H1 (cell line): ENCODE measurements at regions not wholly inside any gene's neighbourhood (a gene's known extent, or its start where the extent isn't known, plus 50 kb on each side); places are given as distances from the start of the nearest gene placed in this dataset.

Experiments used
- CTCF ChIA-PET: fragments of 300-600 bp; sonication (Branson Sonifier 250); formaldehyde crosslinking; loops from one replicate; lab custom pipeline; 2021; ENCODE audit not compliant: partially characterized antibody; lab: Charles Lee
- POLR2A ChIA-PET: fragments of 300-600 bp; sonication (Branson Sonifier 250); formaldehyde crosslinking; loops from one replicate; lab custom pipeline; 2021; ENCODE audit warnings: inconsistent platforms; ENCODE audit not compliant: partially characterized antibody; lab: Charles Lee
- DNase-seq, 2 experiments: peaks; one replicate each; pipeline versions ENCODE4 v3.0.0 to v3.0.0-alpha.2; 2010 to 2022; ENCODE audit warnings: low spot score in 2 of 2, low read depth in 1 of 2, mixed read lengths in 1 of 2
- FAIRE-seq: peaks from 2 replicates; lab custom pipeline; 2011; peaks lifted over from hg19 to GRCh38; lab: Jason Lieb, UNC
- H2AFZ ChIP-seq: 2 replicates; pipeline ENCODE4 v1.8.1; 2012; ENCODE audit warnings: low read length, inconsistent platforms
- H2AK5ac ChIP-seq: 2 replicates; pipeline ENCODE4 v1.6.1; 2013; ENCODE audit warnings: low read depth, low read length
- H2BK120ac ChIP-seq: replicated peaks from 2 replicates; pipeline ENCODE3; 2013; ENCODE audit warnings: low read depth, low read length, inconsistent platforms
- H2BK12ac ChIP-seq: 2 replicates; pipeline ENCODE4 v1.6.1; 2013; ENCODE audit warnings: low read depth, low read length
- H2BK15ac ChIP-seq: 2 replicates; pipeline ENCODE4 v1.6.1; 2013; ENCODE audit warnings: low read length
- H2BK20ac ChIP-seq: 2 replicates; pipeline ENCODE4 v1.6.1; 2013; ENCODE audit warnings: low read length
- H2BK5ac ChIP-seq: 2 replicates; pipeline ENCODE4 v1.6.1; 2013; ENCODE audit warnings: low read depth, low read length
- H3K14ac ChIP-seq: 2 replicates; pipeline ENCODE4 v1.6.1; 2013; ENCODE audit warnings: inconsistent platforms; ENCODE audit not compliant: insufficient read length
- H3K18ac ChIP-seq: 2 replicates; pipeline ENCODE4 v1.6.1; 2013; ENCODE audit warnings: low read length; ENCODE audit errors: extremely low read depth
- H3K23ac ChIP-seq: 2 replicates; pipeline ENCODE4 v1.6.1; 2013; ENCODE audit warnings: inconsistent platforms; ENCODE audit not compliant: insufficient read length
- H3K23me2 ChIP-seq: 2 replicates; pipeline ENCODE4 v1.6.1; 2013; ENCODE audit warnings: low read depth, low read length
- H3K27ac ChIP-seq: 2 replicates; pipeline ENCODE4 v1.6.1; 2011; ENCODE audit warnings: low read depth, low read length, inconsistent platforms
- H3K27me3 ChIP-seq, 4 experiments: replicated peaks in 1 of 4; 1 replicate in 1 of 4; 2 replicates in 3 of 4; pipeline versions ENCODE4 v1.6.1 to v1.8.1; 2011 to 2013; ENCODE audit warnings: low read length in 3 of 4, mild to moderate bottlenecking in 3 of 4, inconsistent platforms in 2 of 4, mixed read lengths in 2 of 4, moderate library complexity in 1 of 4; ENCODE audit not compliant: control insufficient read depth in 3 of 4, insufficient read depth in 3 of 4; ENCODE audit errors: extremely low read depth in 1 of 4
- H3K36me3 ChIP-seq, 4 experiments: 2 replicates each; pipeline versions ENCODE4 v1.6.1 to v1.8.1; 2011 to 2013; ENCODE audit warnings: mild to moderate bottlenecking in 4 of 4, low read length in 3 of 4, moderate library complexity in 2 of 4, control low read depth in 1 of 4, inconsistent platforms in 1 of 4; ENCODE audit not compliant: insufficient read depth in 4 of 4, control insufficient read depth in 2 of 4
- H3K4ac ChIP-seq: replicated peaks from 2 replicates; pipeline ENCODE3; 2013; ENCODE audit warnings: low read length, low read depth, mixed read lengths, inconsistent platforms; ENCODE audit not compliant: insufficient read length
- H3K4me1 ChIP-seq, 4 experiments: replicated peaks in 1 of 4; 1 replicate in 1 of 4; 2 replicates in 3 of 4; pipeline versions ENCODE4 v1.6.1 to v1.8.1; 2011 to 2013; ENCODE audit warnings: low read length in 3 of 4, inconsistent platforms in 2 of 4, mixed read lengths in 1 of 4; ENCODE audit not compliant: insufficient read depth in 4 of 4, control insufficient read depth in 3 of 4
- H3K4me2 ChIP-seq, 2 experiments: 2 replicates each; pipeline versions ENCODE4 v1.6.1 to v1.8.1; 2011 to 2013; ENCODE audit warnings: low read depth in 2 of 2, low read length in 2 of 2, control low read depth in 1 of 2, inconsistent platforms in 1 of 2, mild to moderate bottlenecking in 1 of 2; ENCODE audit not compliant: insufficient read depth in 1 of 2
- H3K4me3 ChIP-seq, 4 experiments: fragments of 200-600, 300-600 bp in 1 of 4; sonication (generic), shearing (Covaris generic), sonication (Bioruptor Twin) in 1 of 4; 2 replicates each; pipeline versions ENCODE4 v1.5.1 to v1.8.1; 2011 to 2016; ENCODE audit warnings: low read length in 4 of 4, low read depth in 3 of 4, control low read depth in 2 of 4, inconsistent platforms in 2 of 4, mild to moderate bottlenecking in 2 of 4, mixed read lengths in 1 of 4, moderate library complexity in 1 of 4; ENCODE audit not compliant: insufficient read depth in 2 of 4; ENCODE audit errors: extremely low read depth in 1 of 4
- H3K56ac ChIP-seq: replicated peaks from 2 replicates; pipeline ENCODE3; 2013; ENCODE audit warnings: low read depth, mild to moderate bottlenecking, mixed read lengths, low read length, inconsistent platforms; ENCODE audit not compliant: insufficient read length
- H3K79me1 ChIP-seq: 2 replicates; pipeline ENCODE4 v1.6.1; 2013; ENCODE audit warnings: low read depth, low read length, control low read depth
- H3K79me2 ChIP-seq, 2 experiments: 2 replicates each; pipeline versions ENCODE4 v1.6.1 to v1.8.1; 2012 to 2013; ENCODE audit warnings: low read length in 2 of 2, mild to moderate bottlenecking in 2 of 2, inconsistent platforms in 1 of 2; ENCODE audit not compliant: insufficient read depth in 2 of 2, control insufficient read depth in 1 of 2
- H3K9ac ChIP-seq, 4 experiments: replicated peaks in 1 of 4; 1 replicate in 1 of 4; 2 replicates in 3 of 4; pipeline versions ENCODE4 v1.6.1 to v1.8.1; 2011 to 2013; ENCODE audit warnings: low read depth in 3 of 4, low read length in 3 of 4, control low read depth in 2 of 4, mild to moderate bottlenecking in 2 of 4, moderate library complexity in 2 of 4, inconsistent platforms in 1 of 4; ENCODE audit errors: extremely low read depth in 1 of 4
- H3K9me3 ChIP-seq, 2 experiments: 2 replicates each; pipeline versions ENCODE4 v1.6.1 to v1.8.1; 2012 to 2013; ENCODE audit warnings: mild to moderate bottlenecking in 2 of 2, moderate library complexity in 2 of 2, control low read depth in 1 of 2, inconsistent platforms in 1 of 2, low read depth in 1 of 2, low read length in 1 of 2, mixed read lengths in 1 of 2; ENCODE audit not compliant: insufficient read depth in 2 of 2
- H4K20me1 ChIP-seq, 2 experiments: replicated peaks in 1 of 2; 2 replicates each; pipeline versions ENCODE3 to v1.8.1; 2011 to 2013; ENCODE audit warnings: inconsistent platforms in 2 of 2, low read length in 2 of 2, mild to moderate bottlenecking in 1 of 2; ENCODE audit not compliant: insufficient read depth in 2 of 2, control insufficient read depth in 1 of 2
- H4K5ac ChIP-seq: 2 replicates; pipeline ENCODE4 v1.6.1; 2013; ENCODE audit warnings: low read length, low read depth, mixed read lengths, inconsistent platforms; ENCODE audit not compliant: insufficient read length
- H4K8ac ChIP-seq: 2 replicates; pipeline ENCODE4 v1.8.0; 2013; ENCODE audit warnings: mild to moderate bottlenecking, moderate library complexity, low read length, inconsistent platforms; ENCODE audit not compliant: insufficient read depth; ENCODE audit errors: extremely low read depth
- H4K91ac ChIP-seq: replicated peaks from 2 replicates; pipeline ENCODE3; 2013; ENCODE audit warnings: low read length, mixed read lengths, inconsistent platforms; ENCODE audit not compliant: insufficient read length
- BRCA1 ChIP-seq: IDR thresholded peaks from 2 replicates; pipeline ENCODE4 v1.6.1; 2012; ENCODE audit warnings: low read depth, low read length, improper control_type of control experiment
- CEBPB ChIP-seq: IDR thresholded peaks from 2 replicates; pipeline ENCODE4 v1.6.1; 2012; ENCODE audit warnings: low read depth, low read length
- MAX ChIP-seq: IDR thresholded peaks from 2 replicates; pipeline ENCODE4 v1.6.1; 2012; ENCODE audit warnings: inconsistent platforms
- TAF7 ChIP-seq: optimal IDR thresholded peaks from 2 replicates; pipeline ENCODE3; 2011; ENCODE audit warnings: low read depth, mild to moderate bottlenecking, inconsistent platforms, low read length, moderate library complexity, borderline replicate concordance
- TEAD4 ChIP-seq: IDR thresholded peaks from 2 replicates; pipeline ENCODE4 v1.6.1; 2012; ENCODE audit warnings: low read depth, low read length, inconsistent platforms, mixed read lengths
- ZNF274 ChIP-seq: IDR thresholded peaks from 2 replicates; pipeline ENCODE4 v1.7.0; 2012; ENCODE audit warnings: low read length, borderline replicate concordance; ENCODE audit errors: extremely low read depth
- WGBS, 2 experiments: shearing (Covaris generic) in 1 of 2; methylation state at CpG; one replicate each; pipeline versions ENCODE4 v1.1.6 to v1.1.7; 2013 to 2015; ENCODE audit warnings: low lambda C conversion rate in 2 of 2, mixed read lengths in 2 of 2, inconsistent platforms in 1 of 2, low coverage in 1 of 2, missing lambda C conversion rate in 1 of 2; ENCODE audit not compliant: insufficient replicate concordance in 2 of 2, insufficient coverage in 1 of 2, insufficient read length in 1 of 2; ENCODE audit errors: extremely low coverage in 1 of 2, missing lambda C conversion rate in 1 of 2; 5-methylcytosine and 5-hydroxymethylcytosine counted together

DNA sequence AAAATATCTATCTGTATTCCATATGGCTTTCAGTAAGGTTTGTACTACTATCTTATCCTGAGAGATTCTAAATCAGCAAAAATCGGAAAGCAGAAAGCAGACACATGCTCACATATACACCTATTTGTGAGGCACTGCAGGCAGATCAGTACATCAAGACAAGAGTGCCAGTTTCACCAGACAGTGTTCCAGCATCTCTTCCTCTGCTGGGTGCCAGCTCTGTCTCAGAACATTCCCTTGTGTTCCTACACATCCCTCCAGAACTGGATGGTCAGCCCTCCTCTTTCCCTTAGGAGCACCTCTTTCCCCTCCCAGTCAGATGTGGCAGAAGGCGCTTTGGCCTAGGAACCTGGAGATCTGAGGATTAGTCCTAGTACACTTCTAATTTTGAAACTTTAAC is 121.3 kb upstream of the IL12A start:
- H3K23ac ChIP-seq = no peak overlapping the region
- FAIRE-seq (no peak), DNase-seq (no peak)
- no peak overlapping the region for H2BK15ac ChIP-seq
- H3K27me3 ChIP-seq = no peaks in the 10 kb centered on the region
- no peak overlapping the region for H3K14ac ChIP-seq
- H4K5ac ChIP-seq = no peak overlapping the region
- no peak overlapping the region for H2BK12ac ChIP-seq
- no peak overlapping the region for H3K4ac ChIP-seq
- no peak overlapping the region for H3K9ac ChIP-seq
- H3K56ac ChIP-seq = no peak overlapping the region
- H3K9me3 ChIP-seq = no peaks in the 10 kb centered on the region
- no peaks in the 10 kb centered on the region for H3K79me1 ChIP-seq
- no peaks in the 10 kb centered on the region for H3K23me2 ChIP-seq
- peaks cover 0 to 3% (median 2%) of the 10 kb centered on the region in 4 experiments; a peak in 2 of 8 replicates for H3K36me3 ChIP-seq
- H4K91ac ChIP-seq = no peak overlapping the region
- no peak overlapping the region for H3K4me3 ChIP-seq
- H3K27ac ChIP-seq = no peak overlapping the region
- H2BK20ac ChIP-seq = no peak overlapping the region
- H3K4me2 ChIP-seq = no peak overlapping the region
- H3K79me2 ChIP-seq = peaks cover 0 to under 1% of the 10 kb centered on the region in 2 experiments; a peak in 1 of 4 replicates
- H2AFZ ChIP-seq = no peak overlapping the region
- H4K20me1 ChIP-seq = no peaks in the 10 kb centered on the region
- peaks cover 0 to 7% (median 3%) of the 10 kb centered on the region in 4 experiments; a peak in 3 of 7 replicates for H3K4me1 ChIP-seq
- 88% methylated on average over 2 of the region's 2 CpGs; no CpG with 5 or more reads in 1 of the 2 experiments for WGBS, 2 experiments
- H2BK5ac ChIP-seq = no peak overlapping the region
- TF ChIP-seq MAX = no peak
- TF ChIP-seq TEAD4 = no peak
- TF ChIP-seq BRCA1 = no peak
- TF ChIP-seq ZNF274 = no peak
- no peak for TF ChIP-seq CEBPB
- no peak for TF ChIP-seq TAF7
- TF ChIP-seq, all 59 proteins: peak for 0
- POLR2A ChIA-PET = no interaction called here
- CTCF ChIA-PET = interaction anchor here (1.8 kb wide), 1 partner anchor 40 kb away, joined by 4 read pairs; no protein-coding TSS in a partner anchor
- no peak overlapping the region for H2BK120ac ChIP-seq
- H3K18ac ChIP-seq = no peak overlapping the region
- no peak overlapping the region for H4K8ac ChIP-seq
- H2AK5ac ChIP-seq = no peak overlapping the region
